ENCODE measurements at regions not wholly inside any gene's neighbourhood (a gene's known extent, or its start where the extent isn't known, plus 50 kb on each side); places are given as distances from the start of the nearest gene placed in this dataset.
A peak's percentile ranks its signal among the peaks of the same experiment; 100 is the strongest.

DNA sequence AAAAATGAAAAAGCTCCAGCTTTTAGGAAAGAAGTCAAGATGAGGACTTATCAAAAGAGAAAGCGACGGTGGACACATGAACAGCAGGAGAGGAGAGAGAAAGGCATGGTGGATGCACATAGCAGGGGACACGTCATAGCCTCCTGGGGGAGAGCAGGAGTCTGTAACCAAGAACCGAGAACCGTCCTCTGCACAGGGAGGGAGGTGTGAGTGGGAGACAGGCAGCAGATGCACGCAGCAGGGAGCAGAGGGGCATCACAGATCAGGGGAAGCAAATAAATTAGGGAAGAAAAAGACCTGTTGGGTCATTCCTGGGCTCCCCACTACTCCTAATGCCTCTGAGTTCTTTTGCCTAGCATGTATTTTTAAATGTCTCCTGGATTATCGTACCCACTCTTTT lies 138.1 kb upstream of the RMST start:
- no peak for DNase-seq (ENCODE audit: low read depth, low spot score)

DNA sequence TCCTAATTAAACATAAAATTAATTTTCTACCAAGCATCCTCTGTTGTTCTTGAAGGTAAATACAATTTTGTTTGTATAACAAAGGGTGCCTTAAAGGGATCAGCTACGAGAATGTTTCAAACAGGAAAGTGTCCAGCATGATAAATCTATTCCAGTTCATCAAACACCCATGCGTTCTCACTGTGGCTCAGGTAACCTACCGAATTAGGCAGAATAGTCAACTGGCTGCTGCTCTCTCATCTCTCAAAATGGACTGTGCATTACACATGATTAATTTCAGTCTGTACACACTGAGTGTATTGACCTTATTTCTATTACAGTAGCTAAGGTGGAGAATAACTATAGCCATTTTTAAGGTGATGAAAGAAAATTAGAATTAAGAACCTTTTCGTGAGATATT lies 127.5 kb upstream of the RMST start:
- no peak for DNase-seq (ENCODE audit: low read depth, low spot score)

DNA sequence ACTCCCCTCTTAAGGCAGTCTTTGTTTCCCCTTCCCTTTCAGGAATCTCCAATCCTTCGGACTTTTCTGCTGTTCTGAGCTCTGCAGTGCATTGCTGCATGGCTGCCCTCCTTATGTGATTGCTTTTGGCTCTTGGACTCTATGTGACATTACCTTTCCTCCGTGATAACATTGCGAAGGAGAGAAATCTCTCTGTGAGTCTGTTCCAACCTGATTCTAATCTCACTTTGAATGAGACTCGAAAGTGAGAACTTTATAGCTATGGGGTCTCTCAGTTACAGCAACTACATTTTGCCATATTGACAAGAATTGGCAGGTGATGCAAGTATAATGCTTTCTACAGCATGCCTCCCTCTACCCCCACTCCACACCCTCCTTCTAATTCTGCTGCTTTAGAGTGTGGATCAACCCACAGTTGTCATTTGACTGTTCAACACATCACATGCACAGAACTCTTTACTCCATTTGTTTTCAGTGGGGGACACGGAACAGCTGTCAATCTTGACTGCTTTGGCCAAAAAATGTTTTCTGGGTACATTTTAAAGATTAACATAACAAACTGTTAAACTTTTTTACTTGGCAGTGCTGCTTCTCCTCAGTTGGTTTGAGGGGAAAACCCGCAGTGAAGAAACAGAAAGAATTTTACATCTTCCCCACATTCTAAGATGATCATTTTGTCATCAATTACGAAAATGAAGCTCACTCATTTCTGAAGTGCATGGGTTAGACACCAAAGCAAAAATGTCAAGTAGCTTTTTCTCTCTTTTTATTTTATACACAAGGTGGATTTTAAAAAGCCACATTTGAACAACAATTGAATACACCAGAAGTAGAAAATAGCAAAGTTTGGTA lies 125.5 kb upstream of the RMST start:
- DNase-seq (ENCODE audit: low read depth, low spot score), result no peak

DNA sequence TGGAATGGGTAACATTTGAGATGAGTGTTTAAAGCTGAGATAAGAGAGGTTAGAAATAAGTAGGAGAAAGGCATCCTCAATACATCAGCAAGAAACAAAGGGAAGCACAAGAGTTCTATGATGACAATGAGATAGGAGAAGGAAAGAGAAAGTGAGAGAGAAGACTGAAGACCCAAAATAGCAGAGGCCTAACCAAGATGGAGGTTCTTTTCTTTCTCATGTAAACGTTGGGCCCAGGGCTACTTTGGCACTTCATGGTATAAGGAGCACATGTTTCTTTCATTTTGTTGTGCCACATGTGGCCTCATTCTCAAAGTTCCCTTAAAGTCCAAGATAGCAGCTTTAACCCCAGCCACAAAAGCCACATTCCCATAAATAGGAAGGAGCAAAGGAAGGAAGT lies 120.5 kb upstream of the RMST start:
- DNase-seq (ENCODE audit: low read depth, low spot score), result no peak

DNA sequence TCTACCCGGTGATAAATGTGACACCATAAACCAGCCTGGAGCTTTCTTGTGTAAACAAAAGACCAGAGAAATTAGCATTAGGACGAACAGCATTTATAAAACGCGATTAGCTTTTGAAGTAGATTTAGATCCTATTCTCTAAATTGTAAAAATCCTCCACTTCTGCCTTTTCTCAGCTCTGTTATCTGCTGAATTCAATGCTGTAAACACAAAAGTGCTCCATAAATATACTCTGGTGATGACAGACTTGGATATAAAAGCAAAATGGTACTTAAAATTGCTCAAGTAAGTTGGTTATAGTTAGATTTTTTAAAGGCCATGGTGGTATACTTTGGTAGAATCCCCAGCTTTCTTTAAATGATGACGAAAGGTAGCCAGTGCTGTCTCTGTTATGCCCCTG lies 114.6 kb upstream of the RMST start:
- DNase-seq (ENCODE audit: low read depth, low spot score), result no peak

DNA sequence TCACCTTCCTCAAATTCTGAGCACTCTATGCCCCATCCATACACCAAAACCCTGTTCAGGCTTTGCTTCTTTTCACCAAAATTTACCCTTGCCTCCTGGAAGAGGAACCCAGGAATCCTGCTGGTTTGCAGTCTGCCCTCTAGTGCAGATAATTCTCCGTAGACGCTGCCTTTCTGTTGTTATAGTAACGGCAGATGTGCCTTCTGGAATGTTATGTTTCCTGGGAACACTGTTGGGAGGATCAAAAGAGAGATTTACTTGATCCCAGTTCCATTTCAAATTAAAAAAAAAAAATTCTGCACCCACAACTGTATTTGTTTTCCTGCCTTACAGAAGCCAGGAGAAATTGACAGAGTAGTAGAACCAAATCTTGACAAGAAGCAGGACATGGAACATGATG lies 104.2 kb upstream of the RMST start:
- DNase-seq (ENCODE audit: low read depth, low spot score), result no peak

DNA sequence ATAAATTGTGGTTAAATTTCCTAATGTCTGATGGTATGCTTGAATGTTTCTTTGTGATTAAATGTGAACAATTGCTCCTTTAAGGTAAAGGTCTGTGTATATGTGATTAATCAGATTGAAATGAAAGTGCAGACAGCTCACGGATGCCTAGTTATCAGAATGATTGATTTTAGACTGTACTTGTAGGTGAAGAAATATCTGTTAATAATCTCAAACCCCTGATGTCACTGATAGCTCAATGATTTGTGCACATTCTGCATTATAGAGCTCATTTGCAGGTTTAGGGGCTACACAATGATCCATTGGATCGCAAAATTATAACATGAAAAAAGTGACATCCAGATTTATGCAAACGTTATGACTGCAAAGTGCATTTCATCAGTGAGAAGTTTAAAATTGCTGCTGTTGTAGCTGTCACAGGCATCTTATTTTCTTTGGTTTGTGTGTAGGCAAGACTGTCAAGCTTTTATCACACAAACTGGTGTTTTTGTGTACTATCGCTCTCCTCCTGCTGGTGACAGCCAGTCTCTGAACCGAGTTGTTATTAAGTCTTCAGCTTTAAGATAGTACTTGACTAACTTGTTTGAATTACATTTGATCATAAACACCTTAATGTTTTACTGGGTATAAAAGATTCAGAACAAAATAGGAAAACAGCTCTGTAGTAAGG lies 103.4 kb upstream of the RMST start:
- DNase-seq (ENCODE audit: low read depth, low spot score), result no peak

DNA sequence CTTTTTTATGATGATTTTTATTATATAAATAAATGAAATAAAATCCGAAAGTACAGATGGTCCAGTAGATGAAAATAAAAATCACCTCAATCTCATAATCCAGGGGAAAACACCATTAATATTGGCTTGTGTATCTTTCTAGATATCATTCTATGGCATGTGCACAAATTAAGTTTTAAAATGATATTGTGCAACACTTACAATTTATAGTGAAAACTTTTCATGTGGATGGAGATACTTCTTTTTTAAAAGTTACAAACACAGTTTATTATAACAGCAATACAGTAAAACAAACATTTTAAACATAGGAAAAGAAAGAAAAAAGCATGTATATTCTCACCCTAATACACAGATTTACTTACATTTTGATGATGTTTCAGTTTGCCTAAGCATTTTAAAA lies 98.9 kb upstream of the RMST start:
- DNase-seq (ENCODE audit: low read depth, low spot score), result no peak

DNA sequence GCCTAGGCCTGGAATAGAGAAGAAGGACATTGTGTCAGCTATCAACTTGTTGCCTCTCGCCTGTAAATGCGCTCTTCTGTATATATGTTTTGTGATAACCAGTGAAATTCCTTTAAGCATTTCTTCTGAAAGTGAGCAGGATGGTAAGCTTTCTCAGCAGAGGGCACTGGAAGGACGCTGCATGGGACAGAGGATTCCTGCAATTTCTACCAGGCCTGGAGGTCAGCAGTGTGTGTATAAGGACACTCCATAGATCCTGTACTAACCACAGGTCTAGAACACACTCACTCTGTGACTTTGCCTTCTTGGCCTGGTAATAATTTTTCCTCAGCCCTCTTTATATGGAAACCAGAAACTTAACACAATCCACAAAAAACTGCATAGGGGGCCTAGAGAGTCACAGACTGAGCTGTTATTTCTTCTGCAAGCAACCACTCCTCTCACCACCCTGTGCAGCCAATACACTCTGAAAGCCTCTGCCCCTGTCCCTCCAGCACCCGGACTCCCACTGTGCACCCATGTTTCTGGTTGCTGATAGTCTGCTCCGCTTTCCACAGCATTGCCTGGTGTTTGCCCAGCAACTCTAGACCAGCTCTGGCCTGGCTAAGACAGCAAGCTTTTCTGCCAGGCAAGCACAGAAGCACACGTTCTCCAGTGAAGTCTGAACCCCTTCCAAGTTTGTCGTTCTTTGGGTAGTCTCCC lies 94.0 kb upstream of the RMST start:
- no peak for DNase-seq (ENCODE audit: low read depth, low spot score)

DNA sequence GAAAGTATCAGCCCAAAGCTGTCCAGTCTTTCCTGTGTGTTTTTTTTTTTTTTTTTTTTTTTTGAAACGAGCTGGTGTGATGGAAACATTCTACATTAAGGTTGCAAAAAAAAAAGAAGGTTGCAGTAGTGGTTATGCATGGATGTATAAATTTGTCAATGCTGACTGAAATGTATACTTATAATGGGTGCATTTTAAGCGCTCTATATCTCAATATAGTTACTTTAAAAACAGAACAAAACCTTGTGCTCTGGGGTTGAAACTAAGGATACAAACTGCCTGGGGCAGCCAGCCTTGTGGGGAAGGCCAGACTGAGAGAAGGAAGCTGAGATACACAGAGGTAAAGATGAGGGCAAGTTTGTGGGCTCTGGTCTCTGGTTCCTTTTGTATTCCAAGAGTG lies 87.3 kb upstream of the RMST start:
- DNase-seq (ENCODE audit: low read depth, low spot score), result no peak

DNA sequence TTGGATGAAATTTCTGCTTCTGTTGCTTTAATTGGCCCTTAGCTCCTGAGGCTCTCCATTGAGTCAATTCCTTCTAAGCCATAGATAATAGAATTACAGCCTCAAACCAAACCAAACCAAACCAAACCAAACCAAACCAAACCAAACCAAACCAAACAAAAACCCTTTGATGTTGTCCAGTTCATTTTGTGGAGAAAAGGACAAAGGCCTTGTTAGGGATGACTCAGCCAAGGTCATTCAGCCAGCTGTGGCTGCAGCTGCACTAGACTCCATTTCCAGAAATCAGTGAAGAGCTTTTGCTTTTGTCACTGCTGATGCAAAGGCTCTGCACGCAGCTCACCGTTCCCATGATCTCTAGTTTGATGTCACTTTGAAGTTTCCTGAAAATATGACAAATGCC lies 82.2 kb upstream of the RMST start:
- DNase-seq (ENCODE audit: low read depth, low spot score), result peak; percentile 47

DNA sequence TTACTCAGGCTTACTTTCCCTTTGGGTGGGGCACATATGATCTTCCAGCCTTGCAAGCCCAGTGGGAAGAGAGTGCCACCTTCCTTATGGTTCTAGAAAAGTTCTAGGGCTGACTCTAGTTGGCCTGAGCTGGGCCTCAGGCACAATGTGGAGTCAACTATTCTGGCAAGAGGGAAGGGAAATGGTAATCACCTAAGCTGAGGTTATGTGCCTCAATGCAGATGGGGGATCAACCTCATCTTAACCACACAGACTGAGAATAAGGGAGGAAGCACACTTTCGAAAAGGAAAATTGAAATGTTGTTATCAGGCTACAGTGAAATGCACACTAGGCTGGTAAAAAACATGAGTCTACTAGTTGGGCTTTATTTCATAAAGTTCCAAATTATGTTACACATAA lies 77.5 kb upstream of the RMST start:
- DNase-seq (ENCODE audit: low read depth, low spot score), result no peak

DNA sequence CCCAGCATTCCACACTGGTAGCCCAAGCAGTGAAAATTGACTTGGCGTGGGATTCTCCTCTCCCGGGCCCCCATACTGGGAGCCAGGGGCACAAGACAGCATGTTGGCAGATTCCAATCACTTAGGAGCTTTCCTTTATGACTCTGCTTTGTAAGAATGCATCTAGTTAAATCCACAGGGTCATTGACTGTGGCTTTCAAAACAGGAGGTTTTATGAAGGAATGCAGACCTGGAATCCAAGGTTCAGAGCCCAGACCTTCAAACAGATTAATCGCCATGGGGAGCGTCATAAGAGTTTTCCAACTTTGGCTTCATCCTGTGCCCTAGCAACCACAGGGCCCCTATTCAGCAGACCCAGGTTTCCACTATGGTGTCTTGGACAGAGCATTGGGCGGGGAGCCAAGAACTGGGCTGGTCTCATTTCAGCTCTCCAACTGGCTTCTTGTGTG lies 76.4 kb upstream of the RMST start:
- peak; percentile 96 for DNase-seq (ENCODE audit: low read depth, low spot score)

DNA sequence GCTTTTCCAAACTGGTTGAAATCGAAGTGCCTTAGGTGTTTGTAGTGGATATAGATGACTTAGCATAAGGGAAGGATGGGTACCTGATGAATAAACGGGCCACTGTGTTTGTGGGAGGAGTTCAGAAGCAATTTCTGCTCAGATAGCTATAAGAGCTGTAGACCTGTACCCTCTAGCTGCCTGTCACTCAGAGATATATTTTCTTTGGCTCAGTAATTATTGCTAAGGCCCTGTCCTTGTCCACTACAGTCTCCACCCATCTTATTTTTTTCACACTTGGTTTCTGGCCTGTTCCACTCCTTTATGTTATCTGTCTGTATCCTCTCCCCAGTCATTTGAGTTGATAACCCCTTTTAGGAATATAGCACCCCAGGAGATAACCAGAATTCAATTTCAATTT lies 74.8 kb upstream of the RMST start:
- DNase-seq (ENCODE audit: low read depth, low spot score), result no peak

DNA sequence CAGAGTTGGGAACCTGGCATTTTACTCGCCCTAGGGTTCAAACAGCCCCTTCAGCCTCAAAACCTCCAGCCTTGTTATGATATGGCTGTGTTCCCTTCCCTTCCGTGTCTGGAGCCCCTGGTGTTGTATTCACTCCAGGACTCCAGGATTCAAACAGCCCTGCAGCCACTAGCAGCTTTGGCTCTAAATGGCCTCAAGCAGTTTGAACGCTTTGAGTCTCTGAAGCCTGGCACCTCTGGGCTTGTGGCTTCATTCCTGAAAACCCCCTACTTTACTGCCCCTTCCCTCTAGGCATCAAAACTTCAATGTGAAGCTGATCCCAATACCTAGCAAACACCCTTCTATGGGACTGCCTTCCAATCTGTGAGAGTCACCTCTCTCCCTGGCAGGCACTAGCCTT lies 67.9 kb upstream of the RMST start:
- DNase-seq (ENCODE audit: low read depth, low spot score), result no peak

DNA sequence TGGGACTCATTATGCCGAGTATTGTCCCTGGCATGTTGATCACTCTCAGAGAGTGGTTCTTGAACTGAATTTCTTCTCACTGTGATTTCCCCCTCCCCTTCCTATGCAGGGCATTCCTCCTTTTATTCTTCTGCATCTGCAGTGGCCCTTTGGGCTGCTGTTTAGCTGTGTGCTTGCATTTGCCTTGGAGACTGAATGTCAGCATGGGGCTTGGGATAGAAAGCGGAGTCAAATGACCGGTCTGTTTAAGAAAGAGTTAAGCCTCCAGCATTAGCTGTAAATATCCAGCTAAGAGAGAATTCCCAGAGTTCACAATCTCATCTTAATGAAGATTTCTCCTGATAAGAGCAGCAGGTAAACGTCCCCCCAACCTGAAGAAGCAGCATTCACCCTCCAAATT lies 65.6 kb upstream of the RMST start:
- no peak for DNase-seq (ENCODE audit: low read depth, low spot score)

DNA sequence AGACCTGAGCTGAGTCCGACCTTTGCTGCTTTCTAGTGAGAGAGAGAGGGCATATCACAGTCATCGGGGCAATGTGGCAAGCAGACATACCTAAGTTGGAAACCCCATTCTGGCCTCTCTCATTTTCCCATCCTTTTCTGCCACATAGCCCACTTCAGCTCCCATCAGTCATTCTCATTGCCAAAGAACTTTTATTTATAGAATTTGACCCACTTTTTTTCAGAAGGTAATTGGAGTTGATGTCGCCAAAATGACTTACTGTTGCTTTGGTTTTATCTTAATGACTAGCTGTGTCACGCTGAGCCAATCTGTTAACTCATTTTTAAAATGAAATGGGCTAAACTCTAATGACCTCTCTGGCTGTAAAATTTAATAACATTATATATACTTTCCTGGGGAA lies 63.9 kb upstream of the RMST start:
- no peak for DNase-seq (ENCODE audit: low read depth, low spot score)

DNA sequence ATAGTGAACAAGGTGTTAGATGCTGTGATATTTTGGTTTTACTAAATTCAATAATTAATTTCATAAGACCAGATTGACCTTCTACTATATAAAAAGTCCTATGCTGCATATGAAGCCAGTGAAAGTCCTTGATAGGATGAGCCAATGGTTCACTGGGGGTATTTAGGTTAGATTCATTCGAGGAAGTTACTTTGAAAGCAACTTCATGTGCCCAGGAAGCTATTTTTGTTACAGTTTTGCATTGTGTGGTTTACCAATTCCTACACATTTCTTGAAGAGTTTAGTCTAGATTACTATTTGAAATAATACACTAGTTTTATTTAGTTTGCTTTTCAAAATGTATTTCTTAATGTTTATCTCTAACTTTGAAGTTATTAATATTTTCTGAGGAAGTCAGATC lies 58.5 kb upstream of the RMST start:
- DNase-seq (ENCODE audit: low read depth, low spot score), result no peak

DNA sequence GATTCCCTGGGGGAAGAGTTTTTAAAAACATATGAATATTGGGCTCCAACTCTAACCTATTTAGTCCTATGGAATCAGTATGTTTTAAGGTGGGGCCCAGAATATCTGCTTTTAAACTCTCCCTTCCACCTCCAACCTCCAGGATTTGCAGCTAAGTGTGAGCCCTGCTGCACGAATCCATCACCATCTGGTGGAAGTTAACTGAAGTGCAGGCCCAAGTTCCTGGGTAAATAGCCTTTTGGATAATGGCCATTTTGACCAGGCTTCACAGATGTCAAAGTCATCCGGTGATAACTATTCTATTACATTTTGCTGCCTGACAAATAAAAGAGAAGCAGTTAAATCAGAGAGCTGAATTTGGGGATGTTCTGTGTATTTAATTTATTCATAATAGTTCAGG lies 58.1 kb upstream of the RMST start:
- DNase-seq (ENCODE audit: low read depth, low spot score), result peak; percentile 80

DNA sequence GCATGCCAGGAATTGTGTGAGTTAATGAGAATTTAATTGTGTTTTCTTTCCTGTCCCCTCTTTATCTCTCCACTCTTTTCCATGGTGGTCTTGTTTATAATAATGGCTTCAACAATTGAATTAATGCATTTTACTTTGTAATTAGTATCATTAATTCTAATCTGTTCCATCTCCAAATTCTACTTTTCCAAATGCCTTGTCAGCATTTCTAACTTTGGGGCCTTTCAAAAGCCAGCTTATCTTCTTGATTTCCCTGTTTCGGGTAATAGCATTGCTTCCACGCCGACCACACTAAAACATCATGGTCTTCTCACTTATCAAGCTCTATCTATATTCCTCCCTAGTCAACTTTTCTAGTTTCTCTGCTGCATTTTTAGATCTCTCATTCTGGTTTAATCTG lies 54.2 kb upstream of the RMST start:
- DNase-seq (ENCODE audit: low read depth, low spot score), result no peak

DNA sequence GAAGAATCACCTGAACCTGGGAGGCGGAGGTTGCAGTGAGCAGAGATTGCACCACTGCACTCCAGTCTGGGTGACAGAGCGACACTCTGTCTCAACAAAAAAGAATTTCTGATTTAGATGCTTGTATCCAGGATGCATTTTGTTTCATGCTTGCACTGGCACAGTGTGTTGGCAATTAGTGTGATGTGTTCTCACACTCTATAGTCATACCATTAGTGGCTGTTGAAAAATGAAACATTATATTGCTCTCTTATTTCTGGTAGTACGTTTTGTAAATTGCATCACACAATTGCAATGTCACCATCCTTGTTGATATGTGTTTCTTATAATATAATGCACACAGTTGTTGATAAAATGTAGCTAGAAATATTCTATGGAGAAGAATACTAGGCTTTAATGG lies 51.3 kb upstream of the RMST start:
- no peak for DNase-seq (ENCODE audit: low read depth, low spot score)
